DMS53 treated with DMSO at 0.1 percent for 48 hours (cell line): ENCODE measurements at regions not wholly inside any gene's neighbourhood (a gene's known extent, or its start where the extent isn't known, plus 50 kb on each side); places are given as distances from the start of the nearest gene placed in this dataset.
"Not testable (repeated sequence)": the region's sequence is repeated elsewhere in the genome, so short reads cannot be mapped to it uniquely, and the experiment has no call there.

ENCODE experiments used
- DNase-seq: peaks from one replicate; lab custom pipeline; 2025; ENCODE audit not compliant: unreplicated experiment; lab: John Stamatoyannopoulos, UW

DNA sequence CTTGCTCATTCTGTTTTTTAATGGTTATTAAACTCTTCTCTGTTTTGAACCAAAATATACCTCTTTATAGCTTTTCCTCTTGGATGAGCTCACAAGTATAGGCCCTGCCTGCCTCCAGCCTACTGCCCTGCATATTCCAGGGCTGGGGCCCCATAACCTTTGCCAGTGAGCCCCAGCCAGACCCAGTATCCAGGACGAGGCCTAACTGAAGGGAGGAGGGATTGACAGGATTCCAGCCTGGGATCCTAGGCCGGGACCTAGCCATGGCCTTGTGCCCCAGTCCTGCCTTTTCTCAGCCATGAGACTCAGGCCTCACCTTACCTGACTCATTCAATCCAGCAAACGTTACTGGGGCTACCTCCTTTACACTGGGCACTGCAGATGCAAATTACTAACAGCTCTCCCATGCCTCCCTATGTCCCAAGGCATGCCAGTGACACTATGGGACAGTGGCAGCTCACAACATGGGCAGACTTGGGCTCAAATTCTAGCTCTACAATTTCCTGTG is 159.2 kb downstream of the DDX1 start:
- DNase-seq, result no peak

DNA sequence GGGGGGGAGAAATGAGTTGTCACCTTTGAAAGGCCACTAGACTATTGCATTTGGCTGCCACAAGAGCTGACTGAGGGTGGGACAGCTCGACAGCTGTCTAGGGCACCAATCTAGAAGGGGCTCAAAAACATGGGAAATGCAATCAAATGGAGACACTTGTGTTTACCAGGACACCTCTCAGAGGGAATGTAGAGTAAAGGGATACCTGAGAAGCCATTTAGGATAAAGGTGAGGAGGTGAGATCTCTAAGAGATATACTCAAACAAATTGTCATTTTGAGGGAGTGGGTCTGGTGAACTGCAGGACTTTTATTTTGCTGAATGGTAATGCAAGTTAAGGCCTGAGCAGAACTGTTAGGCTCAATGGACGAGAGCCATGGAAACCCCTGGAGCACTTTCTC is 159.8 kb downstream of the DDX1 start:
- no peak for DNase-seq

DNA sequence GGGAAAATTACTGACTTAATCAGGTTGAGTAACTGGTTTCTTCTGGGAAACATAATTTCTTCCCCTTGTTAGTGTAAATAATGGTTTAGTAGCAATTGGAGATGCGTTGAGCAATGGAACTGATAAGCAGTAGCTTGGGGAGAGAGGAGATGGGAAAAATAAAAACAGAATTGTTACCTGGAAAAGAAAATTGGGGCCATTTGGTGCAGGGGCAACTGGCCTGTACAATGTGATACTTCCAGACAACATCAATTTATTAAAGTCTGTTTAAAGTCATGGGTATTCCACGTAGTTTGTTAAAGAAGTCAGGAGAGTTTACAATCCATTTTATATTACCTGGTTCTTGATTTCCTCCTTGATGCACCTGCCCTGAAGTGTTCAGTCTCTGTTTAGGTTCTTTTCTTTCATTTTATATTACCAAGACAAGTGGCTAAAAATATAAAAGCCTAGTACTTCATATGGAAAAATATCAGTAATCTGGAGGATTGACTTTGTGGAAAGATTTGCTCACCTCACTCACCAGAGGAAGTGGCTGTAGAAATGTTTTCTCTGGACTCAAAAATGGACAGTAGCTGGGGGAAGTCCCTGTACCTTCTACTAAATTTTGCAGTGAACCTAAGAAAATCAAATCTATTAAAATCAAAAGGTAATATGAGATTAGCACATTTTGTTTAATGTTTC is 161.0 kb downstream of the DDX1 start:
- DNase-seq, result no peak

DNA sequence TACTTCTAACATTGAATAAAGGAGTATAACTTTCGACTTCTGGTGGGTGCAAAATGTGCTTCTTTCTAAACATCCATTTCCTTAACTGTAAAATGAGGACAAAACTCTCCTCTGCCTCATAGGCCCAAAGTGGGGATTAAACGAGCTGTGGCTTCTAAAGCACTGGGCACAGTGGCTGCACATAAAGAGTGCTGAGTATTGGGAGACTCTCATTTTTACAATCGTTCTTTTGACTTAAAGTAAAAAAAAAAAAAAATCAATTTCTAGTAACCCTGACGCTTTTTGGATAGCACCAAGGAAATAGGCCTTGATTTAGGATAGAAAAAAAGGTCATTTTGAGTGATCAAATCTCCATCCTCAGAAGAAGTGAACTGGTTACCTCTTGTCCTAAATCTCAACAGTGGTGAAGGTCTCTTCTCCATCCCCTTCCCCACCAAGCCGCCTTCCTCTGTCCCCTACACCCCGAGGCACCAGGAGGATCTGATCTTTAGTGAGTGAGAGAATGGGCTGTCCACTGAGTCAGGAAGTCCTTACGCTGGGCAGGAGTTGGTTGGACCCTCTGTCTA is 161.6 kb downstream of the DDX1 start:
- no peak for DNase-seq

DNA sequence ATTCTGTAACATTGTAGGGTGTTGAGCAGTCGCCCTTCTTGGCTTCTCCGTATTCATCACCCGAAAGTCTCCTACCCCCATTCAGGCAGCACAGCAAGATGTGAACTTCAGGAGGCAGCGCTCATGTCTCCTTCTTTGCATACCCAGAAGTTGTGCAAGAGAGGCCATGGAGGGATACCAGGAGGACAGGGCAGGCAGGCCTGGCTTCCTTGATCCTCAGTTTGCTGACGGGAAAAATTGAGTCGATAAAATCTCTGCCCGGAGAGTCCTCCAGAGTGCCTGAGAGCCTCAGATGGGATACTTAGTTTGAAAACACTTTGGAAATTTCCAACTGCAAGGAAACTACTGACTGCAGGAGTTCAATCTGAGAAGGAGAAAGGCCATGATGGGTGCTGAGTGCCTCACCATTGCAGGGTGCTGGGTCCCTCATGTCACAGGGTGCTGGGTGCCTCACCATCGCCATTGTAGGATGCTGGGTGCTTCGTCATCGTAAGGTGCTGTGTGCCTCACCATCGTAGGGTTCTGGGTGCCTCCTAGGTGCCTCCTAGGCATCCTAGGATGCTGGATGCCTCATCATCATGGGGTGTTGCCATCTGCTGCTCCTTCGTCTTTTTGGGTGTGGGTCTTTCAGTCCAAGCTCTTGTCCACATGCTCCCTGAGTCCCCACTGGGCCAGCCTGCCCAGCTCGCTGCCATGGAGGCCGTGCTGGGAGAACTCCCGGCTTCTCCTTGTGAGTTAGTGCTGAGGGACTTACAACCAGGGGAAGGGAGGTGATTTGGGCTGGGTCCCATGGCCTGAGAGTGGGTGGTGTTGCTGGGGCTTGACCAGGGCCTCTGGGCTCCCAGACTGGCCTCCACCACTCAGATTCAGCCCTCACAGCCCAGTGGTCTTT is 162.4 kb downstream of the DDX1 start:
- DNase-seq, result no peak

DNA sequence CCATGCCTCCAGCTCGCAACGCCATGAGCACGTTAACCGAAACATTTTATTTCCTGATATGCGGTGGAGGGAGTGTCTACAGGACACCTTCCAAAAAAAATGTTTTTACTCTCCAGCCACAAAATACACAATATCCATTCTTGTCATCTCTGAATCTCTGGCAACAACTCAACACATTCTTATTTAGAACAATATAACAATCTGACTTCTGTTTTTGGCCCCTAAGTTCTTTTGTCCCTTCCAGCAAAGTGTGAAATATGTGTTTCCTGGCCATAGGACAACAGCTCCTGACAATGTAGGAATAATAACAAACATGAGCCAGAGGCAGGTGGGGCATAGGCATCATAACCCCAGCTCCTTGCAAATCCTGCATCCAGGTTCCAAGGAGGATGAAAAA is 163.0 kb downstream of the DDX1 start:
- DNase-seq, result no peak

DNA sequence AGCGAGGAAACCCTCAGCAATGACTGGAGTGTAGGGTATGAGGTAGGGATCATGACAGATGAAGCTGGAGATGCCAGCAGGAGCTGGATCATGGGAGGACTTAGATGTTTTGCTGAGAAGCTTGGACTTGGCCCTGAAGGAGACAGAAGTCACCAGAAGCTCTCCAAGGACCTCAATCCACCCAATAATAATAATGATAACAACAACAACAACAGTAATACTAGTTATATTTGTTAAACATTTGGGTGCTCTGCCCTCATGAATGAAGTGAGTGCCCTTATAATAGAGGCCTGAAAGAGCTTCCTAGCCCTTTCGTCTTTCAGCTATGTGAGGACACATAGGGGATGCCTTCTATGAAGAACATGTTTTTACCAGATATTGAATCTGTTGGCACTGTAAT is 163.9 kb downstream of the DDX1 start:
- DNase-seq, result no peak

DNA sequence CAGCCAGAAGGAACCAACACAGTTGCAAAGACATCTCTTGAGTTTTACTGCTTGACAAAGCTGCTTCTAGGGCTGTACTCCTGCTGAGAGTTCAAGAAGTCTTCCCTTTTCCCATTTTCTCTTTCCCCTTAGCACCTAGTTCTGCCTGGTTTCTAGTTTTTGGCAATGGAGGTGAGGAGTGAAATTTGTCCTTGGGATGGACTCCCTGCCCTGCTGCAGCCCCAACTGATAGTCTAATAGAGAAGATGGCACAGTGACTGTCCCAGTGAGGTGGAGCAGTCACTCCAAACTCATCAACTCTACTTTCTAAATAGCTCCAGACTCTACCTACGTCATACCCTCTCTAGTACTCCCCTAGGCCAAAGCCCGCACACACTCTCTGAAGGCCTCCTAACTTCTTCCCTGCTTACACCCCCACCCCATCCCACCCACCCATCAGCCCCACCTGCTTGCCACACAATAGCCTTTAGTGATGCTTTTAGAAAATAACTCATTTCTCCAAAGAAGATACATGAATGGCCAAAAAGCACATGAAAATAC is 164.4 kb downstream of the DDX1 start:
- no peak for DNase-seq

DNA sequence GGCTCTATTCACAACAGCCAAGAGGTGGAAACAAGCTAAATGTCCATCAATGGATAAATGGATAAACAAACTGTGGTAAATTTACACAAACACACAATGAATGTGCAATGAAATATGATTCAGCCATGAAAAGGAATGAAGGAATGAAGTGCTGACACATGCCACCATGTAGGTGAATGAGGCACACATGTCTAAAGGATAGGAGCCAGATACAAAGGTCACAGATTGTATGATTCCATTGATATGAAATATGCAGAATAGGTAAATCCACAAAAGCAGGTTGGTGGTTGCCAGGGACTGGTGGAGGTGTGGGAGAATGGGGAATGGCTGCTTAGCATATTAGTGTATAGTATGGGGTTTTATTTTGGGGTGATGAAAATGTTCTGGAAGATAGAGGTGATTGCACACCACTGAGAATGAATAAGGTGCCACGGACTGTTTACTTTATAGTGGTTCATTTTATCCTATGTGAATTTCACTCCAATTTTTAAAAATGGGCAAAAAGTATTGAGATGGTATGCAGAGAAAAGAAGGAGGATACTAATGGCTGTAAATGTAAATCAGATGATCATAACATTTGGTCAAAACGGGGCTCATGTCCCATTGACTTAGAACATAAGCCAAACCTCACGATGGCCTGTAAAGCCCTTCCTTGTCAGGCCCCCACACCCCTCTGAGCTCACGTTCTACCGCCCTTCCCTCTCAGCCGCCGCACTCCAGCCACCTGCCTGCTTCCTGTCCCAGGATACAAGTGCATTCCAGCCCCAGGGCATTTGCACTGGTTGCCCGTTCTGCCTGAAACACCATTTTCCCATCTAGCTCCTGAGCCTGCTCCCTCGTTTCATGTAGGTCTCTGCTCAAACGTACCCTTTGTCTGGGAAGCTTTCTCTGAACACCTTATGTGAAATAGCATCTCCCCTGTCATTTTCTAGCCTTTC is 165.5 kb downstream of the DDX1 start:
- no peak for DNase-seq

DNA sequence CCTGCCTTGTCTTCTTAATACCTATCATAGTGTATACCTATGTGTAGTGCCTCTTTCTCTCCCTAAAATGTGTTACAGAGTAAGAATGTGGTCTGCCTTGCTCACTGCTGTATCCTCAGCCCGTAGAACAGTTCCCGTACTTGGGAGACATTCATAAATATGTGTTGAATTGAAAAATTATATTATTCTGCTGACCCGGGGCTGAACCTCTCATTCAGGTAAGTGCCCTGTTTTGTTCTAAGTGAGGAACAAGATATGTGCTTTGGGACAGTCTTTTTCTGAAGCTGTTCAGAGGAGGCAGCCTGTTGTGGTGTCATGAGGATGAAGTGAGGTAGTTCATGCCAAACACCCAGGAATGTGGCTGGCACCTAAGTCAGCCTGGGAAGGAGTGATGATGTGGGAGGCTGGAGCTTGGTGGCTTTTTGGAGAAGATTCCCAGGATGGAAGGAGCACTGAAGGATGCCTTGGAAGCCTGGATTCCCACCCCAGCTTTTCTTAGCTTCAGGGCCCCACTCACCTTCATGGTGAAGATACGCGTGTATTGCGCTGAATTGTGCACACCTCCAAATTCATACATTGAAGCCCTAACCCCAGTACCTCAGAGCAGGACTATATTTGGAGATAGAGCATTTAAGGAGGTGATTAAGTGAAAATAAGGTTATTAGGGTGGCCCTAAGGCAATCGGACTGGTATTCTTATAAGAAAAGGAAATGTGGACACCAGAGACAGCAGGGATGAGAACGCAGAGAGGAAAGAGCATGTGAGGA is 166.3 kb downstream of the DDX1 start:
- DNase-seq, result no peak

DNA sequence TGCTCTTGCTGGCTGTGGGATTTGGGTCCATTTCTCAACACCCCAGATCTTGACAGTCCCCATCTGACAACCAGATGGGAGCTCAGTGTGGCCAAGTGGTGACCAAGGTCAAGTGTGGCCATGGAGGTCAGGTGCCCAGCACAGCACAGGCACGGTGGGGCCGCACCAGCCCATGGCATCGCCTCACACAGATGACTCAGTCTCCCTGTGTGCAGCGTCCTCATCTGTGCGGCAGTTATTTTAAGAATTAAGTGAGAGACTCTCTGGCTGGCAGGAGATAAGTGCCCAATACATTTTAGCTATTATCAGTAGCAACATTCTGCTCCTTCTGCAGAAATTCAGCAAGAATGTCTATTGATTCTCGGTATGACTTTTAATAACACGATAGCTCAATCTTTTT is 167.2 kb downstream of the DDX1 start:
- no peak for DNase-seq

DNA sequence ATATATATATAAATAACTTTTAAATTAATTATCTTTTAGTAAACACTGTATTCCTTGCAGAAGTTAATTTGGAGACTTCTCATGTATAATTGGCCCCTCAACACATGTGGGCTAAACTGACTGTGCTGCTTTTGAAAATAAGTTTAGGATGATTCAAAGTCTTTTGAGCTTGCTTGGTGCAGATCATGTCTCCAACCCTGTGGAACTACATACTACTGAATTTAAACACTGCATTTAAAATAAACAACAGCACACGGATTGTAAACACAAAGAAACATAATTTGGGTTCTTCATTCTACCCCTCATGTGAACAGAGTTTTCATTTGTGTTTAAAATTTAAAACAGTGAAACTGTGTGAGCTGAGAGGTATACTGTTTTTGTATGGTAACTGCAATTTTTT is 167.7 kb downstream of the DDX1 start:
- DNase-seq, result no peak

DNA sequence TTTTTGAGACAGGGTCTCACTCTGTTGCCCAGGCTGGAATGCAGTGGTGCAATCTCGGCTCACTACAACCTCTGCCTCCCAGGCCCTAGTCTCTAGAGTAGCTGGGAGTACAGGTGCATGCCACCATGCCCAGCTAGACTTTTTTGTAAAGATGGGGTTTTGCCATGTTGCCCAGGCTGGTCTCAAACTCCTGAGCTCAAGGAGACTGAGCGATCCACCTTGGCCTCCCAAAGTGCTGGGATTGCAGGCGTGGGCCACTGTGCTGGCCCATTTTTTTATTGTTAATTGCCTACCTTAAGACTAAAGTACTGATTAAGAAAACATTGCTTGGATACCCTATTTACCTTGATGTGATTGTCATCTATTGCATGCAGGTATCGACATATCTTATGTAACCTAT is 168.1 kb downstream of the DDX1 start:
- not testable (repeated sequence) for DNase-seq

DNA sequence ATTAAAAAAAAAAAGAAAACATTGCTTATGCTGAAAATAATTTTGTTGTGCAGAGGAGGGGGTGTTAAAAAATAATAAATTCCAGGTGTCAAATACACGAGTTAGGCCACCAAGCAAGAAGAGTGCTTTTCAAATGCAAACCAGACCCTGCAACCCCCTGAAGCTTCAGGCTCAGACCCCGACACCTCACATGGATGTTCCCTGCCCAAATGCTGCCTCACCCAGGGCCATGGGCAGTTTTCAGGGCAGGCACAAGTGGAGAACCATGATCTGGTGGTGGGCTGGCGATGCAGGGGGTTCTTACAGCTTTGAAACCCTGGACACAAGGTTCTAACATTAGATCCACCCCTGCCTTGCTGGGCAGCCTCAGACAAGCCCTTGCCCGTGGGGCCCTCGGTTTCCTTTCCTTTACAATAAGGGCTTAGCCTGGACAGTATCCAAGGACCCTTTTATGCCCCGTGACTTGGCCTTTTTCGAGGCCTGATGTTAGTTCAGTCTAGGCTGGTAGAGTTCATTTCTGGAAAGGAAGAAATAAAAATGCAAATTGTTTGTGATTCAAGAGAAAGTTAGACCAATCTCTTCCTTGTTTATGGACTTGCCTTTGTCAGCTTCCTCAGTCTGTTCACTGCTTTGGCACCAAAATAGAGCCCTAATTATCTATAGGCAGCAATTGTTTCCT is 168.7 kb downstream of the DDX1 start:
- DNase-seq, result no peak

DNA sequence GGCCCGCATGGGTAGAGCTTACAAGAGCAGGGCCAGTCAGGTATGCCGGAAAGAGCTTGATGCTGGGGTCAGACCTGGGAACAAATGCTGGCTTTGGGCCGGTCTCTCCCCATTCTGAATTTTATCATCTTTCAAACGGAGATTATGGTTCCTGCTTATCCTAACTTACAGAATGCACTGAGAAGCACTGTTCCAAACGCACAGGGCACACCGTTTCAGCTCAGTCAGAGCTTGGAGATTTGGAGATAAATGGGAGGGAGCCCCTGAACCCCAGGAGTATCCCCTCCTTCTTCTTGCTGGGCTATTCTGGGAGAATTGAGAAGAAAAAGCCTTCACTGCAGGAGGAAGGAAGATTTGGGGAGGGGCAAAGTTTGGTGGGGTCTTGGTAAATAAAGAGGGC is 169.4 kb downstream of the DDX1 start:
- DNase-seq, result no peak

DNA sequence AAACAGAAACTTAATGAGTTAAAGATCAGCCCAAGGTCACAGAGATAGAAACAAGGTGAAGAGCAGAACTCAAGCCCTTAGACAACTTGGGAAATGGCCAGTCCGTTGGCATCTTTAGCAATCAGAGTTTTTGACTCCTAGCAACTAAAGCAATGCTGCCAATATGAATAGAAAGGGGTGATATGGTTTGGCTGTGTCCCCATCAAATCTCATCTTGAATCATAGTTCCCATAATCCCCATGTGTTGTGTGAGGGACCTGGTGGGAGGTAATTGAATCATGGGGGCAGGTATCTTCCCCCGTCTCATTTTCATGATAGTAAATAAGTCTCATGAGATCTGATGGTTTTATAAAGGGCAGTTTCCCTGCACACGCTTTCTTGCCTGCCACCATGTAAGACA is 170.2 kb downstream of the DDX1 start:
- DNase-seq, result no peak

DNA sequence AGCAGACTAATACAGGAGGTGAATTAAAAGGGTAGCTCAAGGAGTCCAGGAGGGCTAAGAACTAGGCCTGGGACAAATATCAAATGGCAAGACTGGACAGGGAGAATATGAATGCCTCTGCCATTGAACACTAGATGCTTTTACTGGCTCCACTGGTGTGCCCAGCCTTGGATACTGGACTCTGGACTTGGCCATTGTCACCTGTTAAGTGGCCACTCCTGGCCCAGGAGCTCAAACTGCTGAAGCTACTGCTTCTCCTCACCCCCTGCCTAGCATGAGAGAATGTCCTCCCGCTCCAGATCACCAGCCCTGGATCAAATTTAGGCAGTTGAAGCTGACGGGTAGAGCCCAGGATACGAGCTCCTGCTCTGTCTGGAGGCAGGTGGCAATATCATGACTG is 170.8 kb downstream of the DDX1 start:
- DNase-seq, result no peak

DNA sequence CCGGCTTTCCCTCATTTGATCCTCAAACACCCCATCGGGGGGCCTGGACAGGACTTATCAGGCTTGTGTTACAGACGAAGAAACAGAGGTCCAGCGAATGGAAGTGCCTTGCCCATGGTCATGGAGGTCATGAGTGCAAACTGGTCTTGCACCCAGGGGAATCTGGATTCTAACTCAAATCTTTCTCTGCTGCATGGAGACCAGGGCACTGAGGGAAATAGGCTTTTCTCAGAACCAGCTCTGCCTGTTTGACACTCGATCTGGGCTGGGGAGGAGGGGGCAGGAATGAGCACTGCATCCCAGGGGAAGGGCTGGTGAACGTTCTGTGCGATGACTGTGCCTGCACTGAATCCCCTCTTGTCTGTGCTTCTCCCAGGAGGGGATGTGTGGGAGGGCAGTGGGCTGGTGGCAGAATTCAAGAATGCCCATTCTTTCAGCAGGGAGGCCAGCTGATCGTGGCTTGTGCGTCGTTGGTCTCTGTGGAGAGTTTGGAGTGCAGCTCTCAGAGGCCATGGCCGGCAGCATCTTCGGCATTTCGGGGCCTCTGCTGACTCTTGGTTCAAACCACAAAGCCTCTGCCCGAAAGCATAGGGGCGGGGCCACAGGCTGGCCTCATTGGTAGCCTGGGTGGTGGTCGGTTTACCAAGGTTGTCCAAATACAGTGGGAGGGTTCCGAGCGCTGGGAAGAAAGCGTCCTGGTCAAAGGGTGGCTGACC is 171.6 kb downstream of the DDX1 start:
- DNase-seq, result no peak
